ENCODE measurements at regions not wholly inside any gene's neighbourhood (a gene's known extent, or its start where the extent isn't known, plus 50 kb on each side); places are given as distances from the start of the nearest gene placed in this dataset.

DNA sequence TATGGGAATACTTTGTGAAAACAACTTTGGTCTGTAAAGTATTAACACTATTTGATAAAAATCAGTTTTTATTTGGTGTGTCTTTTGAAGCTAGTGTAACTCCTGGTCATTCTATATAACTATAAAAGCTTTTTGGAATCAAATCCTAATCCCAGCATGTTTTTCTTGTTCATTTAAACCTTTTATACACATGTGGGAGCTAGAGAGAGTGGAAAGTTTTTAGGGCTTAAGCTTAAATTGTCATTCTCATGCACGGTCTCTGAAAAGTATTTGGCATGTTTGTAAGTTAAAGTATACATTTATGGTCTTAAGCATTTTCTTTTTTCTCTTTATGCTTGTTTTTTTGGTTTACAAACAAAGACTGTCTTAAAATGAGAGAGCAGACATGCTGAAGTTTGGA is 83.4 kb upstream of the RARB start:
- TF ChIP-seq, protein P1, sequence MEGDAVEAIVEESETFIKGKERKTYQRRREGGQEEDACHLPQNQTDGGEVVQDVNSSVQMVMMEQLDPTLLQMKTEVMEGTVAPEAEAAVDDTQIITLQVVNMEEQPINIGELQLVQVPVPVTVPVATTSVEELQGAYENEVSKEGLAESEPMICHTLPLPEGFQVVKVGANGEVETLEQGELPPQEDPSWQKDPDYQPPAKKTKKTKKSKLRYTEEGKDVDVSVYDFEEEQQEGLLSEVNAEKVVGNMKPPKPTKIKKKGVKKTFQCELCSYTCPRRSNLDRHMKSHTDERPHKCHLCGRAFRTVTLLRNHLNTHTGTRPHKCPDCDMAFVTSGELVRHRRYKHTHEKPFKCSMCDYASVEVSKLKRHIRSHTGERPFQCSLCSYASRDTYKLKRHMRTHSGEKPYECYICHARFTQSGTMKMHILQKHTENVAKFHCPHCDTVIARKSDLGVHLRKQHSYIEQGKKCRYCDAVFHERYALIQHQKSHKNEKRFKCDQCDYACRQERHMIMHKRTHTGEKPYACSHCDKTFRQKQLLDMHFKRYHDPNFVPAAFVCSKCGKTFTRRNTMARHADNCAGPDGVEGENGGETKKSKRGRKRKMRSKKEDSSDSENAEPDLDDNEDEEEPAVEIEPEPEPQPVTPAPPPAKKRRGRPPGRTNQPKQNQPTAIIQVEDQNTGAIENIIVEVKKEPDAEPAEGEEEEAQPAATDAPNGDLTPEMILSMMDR (IDR thresholded peaks at IDR 0.05 in 2 of 3, conservative IDR thresholded peaks at IDR 0.05 in 1 of 3; ENCODE audit: insufficient read depth in 2 of 3, low read depth in 1 of 3, low read length in 3 of 3) = no peak
- TF ChIP-seq BRCA1 (IDR thresholded peaks at IDR 0.05) (no peak), BRCA1 (CRISPR knock-in tag; IDR thresholded peaks at IDR 0.05) (no peak), FOXK2 (conservative IDR thresholded peaks at IDR 0.05 in 1 of 2, IDR thresholded peaks at IDR 0.05 in 1 of 2; ENCODE audit: low read depth in 2 of 2) (no peak), ZNF124 (CRISPR knock-in tag; IDR thresholded peaks at IDR 0.05) (no peak), EHMT2 (IDR thresholded peaks at IDR 0.05) (no peak), ZNF589 (CRISPR knock-in tag; IDR thresholded peaks at IDR 0.05; ENCODE audit: low read depth) (no peak), SIN3A (IDR thresholded peaks at IDR 0.05; ENCODE audit: borderline replicate concordance in 2 of 2, control insufficient read depth in 1 of 2, low read depth in 2 of 2, low read length in 2 of 2) (no peak), ZZZ3 (IDR thresholded peaks at IDR 0.05) (no peak), SMC3 (conservative IDR thresholded peaks at IDR 0.05; ENCODE audit: insufficient read depth, low read depth, low read length) (no peak), RAD51 (IDR thresholded peaks at IDR 0.05; ENCODE audit: borderline replicate concordance, low read depth) (no peak), YY1 (IDR thresholded peaks at IDR 0.05; ENCODE audit: borderline replicate concordance in 1 of 3, control insufficient read depth in 1 of 3, extremely low read depth in 1 of 3, insufficient read depth in 3 of 3, insufficient read length in 1 of 3, insufficient replicate concordance in 2 of 3, low read depth in 1 of 3, low read length in 2 of 3) (no peak)

Measured in K562 (cell line).